ENCODE measurements at regions not wholly inside any gene's neighbourhood (a gene's known extent, or its start where the extent isn't known, plus 50 kb on each side); places are given as distances from the start of the nearest gene placed in this dataset.

DNA sequence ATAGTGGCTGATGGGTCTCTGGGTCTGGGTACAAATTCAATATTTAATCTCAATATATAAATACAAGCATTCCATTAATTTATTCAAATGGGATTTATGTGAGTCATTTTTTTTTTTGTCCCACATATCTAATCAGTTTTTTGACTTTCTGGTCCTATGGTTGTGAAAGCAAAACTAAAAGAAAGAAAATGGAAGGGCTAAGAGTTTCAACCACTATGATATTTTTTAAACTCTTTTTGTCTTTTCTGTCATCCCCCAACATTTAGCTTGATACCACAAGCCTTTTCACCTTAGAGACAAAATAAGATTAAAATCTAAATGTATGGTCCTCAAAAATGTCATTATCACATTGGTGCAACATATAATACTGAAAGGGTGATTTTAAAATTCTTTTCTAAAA, 602.7 kb upstream of the CHRM3 start:
- no peaks in the 10 kb centered on the region; the same call in none of the 2 replicates for H3K9me3 ChIP-seq (replicated peaks; ENCODE audit: control insufficient read depth, insufficient read depth, low read depth, low read length)
- in situ Hi-C loops (cut with MboI) (no loop called here), intact Hi-C loops (cut with micrococcal nuclease) (no loop called here)
- FAIRE-seq (no peak), DNase-seq (ENCODE audit: extremely low read depth in 1 of 4, low spot score in 3 of 4) (no peak), ATAC-seq (no peak)
- no peak overlapping the region for H2AFZ ChIP-seq (ENCODE audit: low read depth, low read length)
- no peaks in the 10 kb centered on the region for H3K79me2 ChIP-seq (ENCODE audit: control insufficient read depth, insufficient read depth, low read length)
- no peak overlapping the region for H3K9ac ChIP-seq (ENCODE audit: insufficient read depth in 1 of 2, low read depth in 2 of 2, low read length in 2 of 2)
- CTCF ChIA-PET (ENCODE audit: low intra/inter-chr PET ratio) = no interaction called here
- POLR2A ChIA-PET = no interaction called here
- TF ChIP-seq EZH2 (IDR thresholded peaks at IDR 0.05; ENCODE audit: borderline replicate concordance, low read depth, low read length) = no peak
- TF ChIP-seq NCOA1 (IDR thresholded peaks at IDR 0.05; ENCODE audit: low read depth) = no peak
- no peak for TF ChIP-seq GTF2A2 (tag; IDR thresholded peaks at IDR 0.05)
- TF ChIP-seq TEAD1 (CRISPR knock-in tag; IDR thresholded peaks at IDR 0.05) = no peak
- TF ChIP-seq BRD9 (IDR thresholded peaks at IDR 0.05; ENCODE audit: low read depth, partially characterized antibody) = no peak
- no peak for TF ChIP-seq WHSC1 (IDR thresholded peaks at IDR 0.05; ENCODE audit: low read length)
- no peak for TF ChIP-seq ZNF239 (CRISPR knock-in tag; IDR thresholded peaks at IDR 0.05)
- TF ChIP-seq KAT2B (IDR thresholded peaks at IDR 0.05; ENCODE audit: low read depth, low read length) = no peak
- TF ChIP-seq ZNF311 (CRISPR knock-in tag; IDR thresholded peaks at IDR 0.05) = no peak
- no peak for TF ChIP-seq ZNF282 (CRISPR knock-in tag; IDR thresholded peaks at IDR 0.05)
- TF ChIP-seq, protein P1, sequence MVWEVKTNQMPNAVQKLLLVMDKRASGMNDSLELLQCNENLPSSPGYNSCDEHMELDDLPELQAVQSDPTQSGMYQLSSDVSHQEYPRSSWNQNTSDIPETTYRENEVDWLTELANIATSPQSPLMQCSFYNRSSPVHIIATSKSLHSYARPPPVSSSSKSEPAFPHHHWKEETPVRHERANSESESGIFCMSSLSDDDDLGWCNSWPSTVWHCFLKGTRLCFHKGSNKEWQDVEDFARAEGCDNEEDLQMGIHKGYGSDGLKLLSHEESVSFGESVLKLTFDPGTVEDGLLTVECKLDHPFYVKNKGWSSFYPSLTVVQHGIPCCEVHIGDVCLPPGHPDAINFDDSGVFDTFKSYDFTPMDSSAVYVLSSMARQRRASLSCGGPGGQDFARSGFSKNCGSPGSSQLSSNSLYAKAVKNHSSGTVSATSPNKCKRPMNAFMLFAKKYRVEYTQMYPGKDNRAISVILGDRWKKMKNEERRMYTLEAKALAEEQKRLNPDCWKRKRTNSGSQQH (CRISPR knock-in tag; IDR thresholded peaks at IDR 0.05) = no peak
- no peak for TF ChIP-seq ZSCAN32 (CRISPR knock-in tag; IDR thresholded peaks at IDR 0.05)
- TF ChIP-seq RFX5 (IDR thresholded peaks at IDR 0.05; ENCODE audit: low read depth, low read length) = no peak
- no peaks in the 10 kb centered on the region for H4K20me1 ChIP-seq (replicated peaks; ENCODE audit: control insufficient read depth, insufficient read depth, low read length)
- H3K4me3 ChIP-seq = no peak overlapping the region
- H3K9me1 ChIP-seq (ENCODE audit: control insufficient read depth, insufficient read depth, low read length) = no peaks in the 10 kb centered on the region
- no peak overlapping the region for H3K4me2 ChIP-seq (ENCODE audit: insufficient read depth, low read length)
- H3K4me1 ChIP-seq (replicated peaks in 1 of 2; ENCODE audit: control insufficient read depth in 2 of 2, insufficient read depth in 2 of 2, low read length in 2 of 2) = no peaks in the 10 kb centered on the region
- H3K36me3 ChIP-seq (ENCODE audit: control insufficient read depth, insufficient read depth, low read length) = no peaks in the 10 kb centered on the region
- no peaks in the 10 kb centered on the region for H3K27me3 ChIP-seq (ENCODE audit: control insufficient read depth in 2 of 2, insufficient read depth in 2 of 2, low read length in 2 of 2)
- no peak overlapping the region for H3K27ac ChIP-seq (ENCODE audit: extremely low read depth, low read depth, low read length)
- BruUV-seq (replicated peaks) = no TSS peak

All from K562 (cell line).